A673 (cell line): ENCODE measurements at regions not wholly inside any gene's neighbourhood (a gene's known extent, or its start where the extent isn't known, plus 50 kb on each side); places are given as distances from the start of the nearest gene placed in this dataset.

Source experiments
- CTCF ChIP-seq: fragments of 300-800, 200-600 bp; sonication (generic); conservative IDR thresholded peaks from 2 replicates; pipeline ENCODE4 v1.5.1; 2017; ENCODE audit warnings: low read depth, mild to moderate bottlenecking, antibody characterized with exemption, low read length, moderate library complexity, mixed read lengths
- EZH2 ChIP-seq: fragments of 200-600 bp; sonication (generic); IDR thresholded peaks from 2 replicates; pipeline ENCODE4 v1.6.1; 2017; ENCODE audit warnings: borderline replicate concordance, low read depth, mild to moderate bottlenecking, mixed read lengths, antibody characterized with exemption, low read length; ENCODE audit not compliant: poor library complexity, severe bottlenecking

GRCh38 chr2:13550285-13551231 lies 833.8 kb downstream of the TRIB2 start:
- TF ChIP-seq EZH2 = no peak
- TF ChIP-seq CTCF = no peak
